ENCODE measurements at regions not wholly inside any gene's neighbourhood (a gene's known extent, or its start where the extent isn't known, plus 50 kb on each side); places are given as distances from the start of the nearest gene placed in this dataset.

DNA sequence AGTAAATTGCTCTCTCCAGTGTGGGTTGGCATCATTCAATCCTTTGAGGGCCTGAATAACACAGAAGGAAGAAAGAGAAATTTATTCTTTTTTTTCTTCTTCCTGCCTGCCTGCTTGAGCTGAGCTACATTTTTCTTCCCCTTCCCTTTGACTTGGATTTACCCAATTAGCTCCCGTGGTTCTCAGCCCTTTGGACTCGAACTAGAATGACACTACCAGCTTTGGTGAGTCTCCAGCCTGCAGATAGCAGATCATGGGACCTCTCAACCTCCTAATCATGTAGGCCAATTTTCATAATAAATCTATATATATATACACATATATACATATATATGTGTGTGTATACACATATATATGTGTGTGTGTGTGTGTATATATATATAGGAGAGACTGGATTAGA lies 128.6 kb downstream of the ISOC1 start:
- Mint-ChIP-seq H3K27ac (no peak overlapping the region), H3K27me3 (ENCODE audit: insufficient read depth) (no peaks in the 10 kb centered on the region; the same call in 1 of the 2 replicates), H3K4me3 (no peak overlapping the region), H3K4me1 (ENCODE audit: low read depth) (no peaks in the 10 kb centered on the region), H3K9me3 (peaks cover 23% of the 10 kb centered on the region), H3K36me3 (ENCODE audit: low read depth) (no peaks in the 10 kb centered on the region)
- TF ChIP-seq CTCF (IDR thresholded peaks at IDR 0.05), result no peak
- no peak for DNase-seq

- Mint-ChIP-seq H3K4me3 (no peak overlapping the region), H3K9me3 (peaks cover 28% of the 10 kb centered on the region), H3K27me3 (ENCODE audit: insufficient read depth) (no peaks in the 10 kb centered on the region), H3K36me3 (ENCODE audit: low read depth) (no peaks in the 10 kb centered on the region), H3K27ac (no peak overlapping the region), H3K4me1 (ENCODE audit: low read depth) (no peaks in the 10 kb centered on the region)
- TF ChIP-seq CTCF (IDR thresholded peaks at IDR 0.05), result no peak
- no peak for DNase-seq
These were observed 134.0 kb downstream of the ISOC1 start for GRCh38 chr5:129228577-129228976.

- no peaks in the 10 kb centered on the region for H3K36me3 Mint-ChIP-seq (ENCODE audit: low read depth)
- no peak for TF ChIP-seq CTCF (IDR thresholded peaks at IDR 0.05)
- no peak overlapping the region for H3K27ac Mint-ChIP-seq
- H3K27me3 Mint-ChIP-seq (ENCODE audit: insufficient read depth), result no peaks in the 10 kb centered on the region
- peaks cover 10% of the 10 kb centered on the region for H3K9me3 Mint-ChIP-seq
- DNase-seq, result no peak
- no peak overlapping the region for H3K4me3 Mint-ChIP-seq
- no peaks in the 10 kb centered on the region for H3K4me1 Mint-ChIP-seq (ENCODE audit: low read depth)
These were observed 147.2 kb downstream of the ISOC1 start for GRCh38 chr5:129241755-129242154.

- no peak overlapping the region for H3K4me3 Mint-ChIP-seq
- no peak for DNase-seq
These were observed 148.5 kb downstream of the ISOC1 start for GRCh38 chr5:129243039-129243438.

DNA sequence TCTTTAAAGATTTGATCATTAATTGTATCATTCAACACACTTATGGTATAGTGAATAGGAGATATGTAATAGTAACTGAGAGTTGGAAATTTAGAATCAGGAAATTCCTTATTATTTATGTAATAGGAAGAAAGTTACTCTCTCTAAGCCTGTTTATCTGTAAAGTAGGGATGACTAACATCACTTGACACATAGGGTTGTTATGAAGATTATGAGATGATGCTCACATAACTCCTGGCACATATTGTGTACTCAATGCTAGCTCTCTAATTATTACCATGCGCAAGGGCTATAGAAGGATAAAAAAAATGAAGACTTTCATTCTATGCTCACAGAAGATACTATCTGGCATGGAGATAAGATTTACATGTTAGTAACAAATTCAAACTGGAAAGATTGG lies 149.9 kb downstream of the ISOC1 start:
- no peak overlapping the region for H3K4me3 Mint-ChIP-seq
- H3K27me3 Mint-ChIP-seq (ENCODE audit: insufficient read depth), result no peaks in the 10 kb centered on the region; the same call in 1 of the 2 replicates
- H3K27ac Mint-ChIP-seq, result no peak overlapping the region
- no peak for TF ChIP-seq CTCF (IDR thresholded peaks at IDR 0.05)
- H3K36me3 Mint-ChIP-seq (ENCODE audit: low read depth), result no peaks in the 10 kb centered on the region
- H3K4me1 Mint-ChIP-seq (ENCODE audit: low read depth), result no peaks in the 10 kb centered on the region
- peaks cover 8% of the 10 kb centered on the region; the same call in 1 of the 2 replicates for H3K9me3 Mint-ChIP-seq
- no peak for DNase-seq

More at GRCh38 chr5:129243039-129243438, 148.5 kb downstream of the ISOC1 start:
- H3K36me3 Mint-ChIP-seq (ENCODE audit: low read depth), result no peaks in the 10 kb centered on the region
- peaks cover 8% of the 10 kb centered on the region; the same call in 1 of the 2 replicates for H3K9me3 Mint-ChIP-seq
- no peaks in the 10 kb centered on the region; the same call in 1 of the 2 replicates for H3K27me3 Mint-ChIP-seq (ENCODE audit: insufficient read depth)
- no peak for TF ChIP-seq CTCF (IDR thresholded peaks at IDR 0.05)
- no peak overlapping the region for H3K27ac Mint-ChIP-seq
- H3K4me1 Mint-ChIP-seq (ENCODE audit: low read depth), result no peaks in the 10 kb centered on the region

- H3K9me3 Mint-ChIP-seq, result peaks cover 12% of the 10 kb centered on the region
- no peak overlapping the region for H3K4me3 Mint-ChIP-seq
- no peaks in the 10 kb centered on the region; the same call in none of the 2 replicates for H3K27me3 Mint-ChIP-seq (ENCODE audit: insufficient read depth)
- no peaks in the 10 kb centered on the region for H3K4me1 Mint-ChIP-seq (ENCODE audit: low read depth)
- H3K36me3 Mint-ChIP-seq (ENCODE audit: low read depth), result no peaks in the 10 kb centered on the region
- TF ChIP-seq CTCF (IDR thresholded peaks at IDR 0.05), result no peak
- no peak for DNase-seq
- H3K27ac Mint-ChIP-seq, result no peak overlapping the region
These were observed 150.9 kb downstream of the ISOC1 start for GRCh38 chr5:129245489-129245888.

All from HFFc6 (cell line).